HG03103 (cell line): ENCODE measurements at regions not wholly inside any gene's neighbourhood (a gene's known extent, or its start where the extent isn't known, plus 50 kb on each side); places are given as distances from the start of the nearest gene placed in this dataset.

Source experiments
- ATAC-seq: cut with Tn5 transposase; IDR thresholded peaks from one replicate; pipeline ENCODE4 v1.9.1; 2021; ENCODE audit warnings: low read depth; ENCODE audit not compliant: unreplicated experiment

GRCh38 chr18:24992491-24992890, 359.5 kb downstream of the ZNF521 start:
- ATAC-seq = no peak

DNA sequence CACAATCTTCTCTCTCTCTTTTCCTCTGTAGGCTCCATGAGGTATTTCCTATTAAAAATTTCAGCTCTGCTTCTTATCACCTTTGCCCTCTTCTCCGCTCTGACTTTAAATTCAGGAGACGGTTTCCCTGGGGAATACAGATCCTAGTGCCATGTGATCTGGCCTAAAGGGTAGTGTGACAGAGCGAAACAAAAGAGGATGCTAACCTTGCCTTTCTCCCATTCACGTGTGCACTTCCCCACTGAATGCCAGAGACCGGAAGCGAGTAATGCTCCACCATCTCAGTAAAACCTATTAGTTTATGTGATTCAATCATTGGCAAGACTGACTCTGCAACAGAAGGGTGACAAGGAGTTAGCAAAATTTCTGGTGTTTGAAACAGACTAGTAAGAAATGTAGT, 358.3 kb downstream of the ZNF521 start:
- no peak for ATAC-seq

GRCh38 chr18:24995056-24995455, 356.9 kb downstream of the ZNF521 start:
- no peak for ATAC-seq

DNA sequence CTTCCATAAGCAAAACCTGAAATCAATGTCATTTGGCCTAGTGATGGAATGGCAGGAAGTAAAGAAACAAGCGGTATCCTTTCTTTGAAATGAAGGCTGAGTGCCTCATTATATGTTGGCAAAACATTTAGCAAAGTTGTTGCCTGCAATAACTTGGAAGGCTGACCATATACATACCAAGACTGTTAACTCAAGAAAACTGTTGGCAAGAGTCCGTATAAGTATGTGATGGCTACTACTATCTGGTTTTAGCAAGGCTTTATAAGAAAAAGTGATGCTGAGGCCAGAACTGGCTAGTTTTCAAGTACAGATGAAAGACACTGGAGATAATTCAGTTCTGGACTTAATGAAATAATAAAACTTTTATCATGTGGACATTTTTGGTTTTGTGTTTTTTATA, 356.2 kb downstream of the ZNF521 start:
- no peak for ATAC-seq

DNA sequence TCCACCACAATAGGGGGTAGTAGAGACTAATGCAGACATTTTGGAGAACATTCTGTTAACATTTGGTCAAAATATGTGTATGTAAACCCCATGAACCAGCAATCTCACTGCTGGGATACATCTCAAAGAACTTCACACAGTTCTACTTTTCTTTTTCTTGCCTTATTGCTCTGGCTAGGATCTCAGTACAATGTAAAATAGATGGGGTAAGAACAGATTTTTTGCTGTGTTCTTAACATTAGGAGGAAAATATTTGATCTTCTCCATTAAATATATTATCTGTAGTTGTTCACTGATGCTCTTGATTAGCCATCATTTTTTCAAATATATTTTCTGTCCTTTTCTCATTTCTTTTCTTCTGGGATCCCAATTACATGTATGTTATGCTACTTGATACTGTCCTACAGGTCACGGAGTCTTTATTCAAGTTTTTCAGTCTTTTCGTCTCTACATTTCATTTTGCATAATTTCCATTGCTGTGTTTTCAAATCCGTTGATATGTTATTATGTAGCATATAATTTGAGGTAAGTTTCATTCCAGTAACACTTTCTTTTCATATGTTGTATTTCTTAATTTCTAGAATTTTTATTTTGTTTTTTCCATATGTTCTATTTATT, 352.2 kb downstream of the ZNF521 start:
- ATAC-seq = no peak

DNA sequence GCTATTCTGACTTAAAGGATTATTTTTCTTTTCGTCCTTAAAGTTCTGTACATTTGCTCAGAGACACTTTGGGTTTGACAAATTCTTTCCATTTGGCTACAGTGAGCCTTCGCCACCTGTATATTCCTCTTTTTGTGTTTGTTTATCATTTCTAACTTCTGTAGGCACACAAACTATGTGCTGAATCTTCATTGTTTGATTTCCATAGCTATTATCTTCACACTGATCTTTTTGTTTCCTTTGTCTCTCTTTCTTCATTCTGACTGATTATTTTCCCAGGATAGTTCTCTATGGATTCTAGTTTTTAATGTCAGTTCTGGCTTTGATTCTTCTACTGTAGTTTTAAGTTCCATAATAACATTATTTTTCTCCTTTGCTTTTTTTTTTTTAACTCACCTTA, 350.2 kb downstream of the ZNF521 start:
- no peak for ATAC-seq

DNA sequence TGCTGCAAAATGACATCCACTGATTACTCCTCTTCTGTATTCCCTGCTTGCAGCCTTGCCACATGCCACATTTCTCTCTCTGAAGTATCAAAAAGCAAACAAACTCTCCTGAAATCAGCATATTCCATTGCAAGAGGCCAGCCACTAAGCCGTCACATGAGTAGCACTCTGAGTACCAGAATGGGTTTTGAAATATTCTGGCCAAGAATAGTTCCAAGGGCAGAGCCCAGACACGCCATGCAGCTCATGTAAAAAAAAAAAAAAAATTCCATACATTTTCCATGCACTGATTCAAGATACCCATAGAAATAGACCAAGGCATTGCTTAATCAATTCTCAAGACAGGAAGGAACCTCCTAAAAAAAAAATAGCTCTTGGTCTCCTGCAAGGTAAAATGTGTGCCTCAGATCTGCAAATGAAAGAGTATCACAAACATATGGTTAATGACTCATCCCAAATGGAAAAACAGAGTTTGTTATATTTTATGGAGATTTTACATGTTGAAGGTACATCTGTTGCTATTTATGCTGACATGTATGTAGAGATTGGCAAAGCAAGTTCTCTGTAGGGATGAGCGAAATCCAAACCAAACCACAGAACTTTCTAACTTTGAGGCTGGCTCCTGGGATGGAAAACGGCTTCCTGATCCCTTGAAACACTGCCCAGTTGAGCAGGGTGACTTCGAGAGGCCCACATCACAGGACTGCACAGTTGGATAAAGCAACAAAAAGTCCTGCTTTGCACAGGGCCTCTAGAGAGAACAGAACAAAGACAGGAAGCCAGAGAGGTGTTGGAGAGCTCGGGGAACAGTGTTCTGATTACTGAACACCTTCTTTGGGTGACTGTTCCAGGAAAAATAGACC, 346.2 kb downstream of the ZNF521 start:
- ATAC-seq = no peak

DNA sequence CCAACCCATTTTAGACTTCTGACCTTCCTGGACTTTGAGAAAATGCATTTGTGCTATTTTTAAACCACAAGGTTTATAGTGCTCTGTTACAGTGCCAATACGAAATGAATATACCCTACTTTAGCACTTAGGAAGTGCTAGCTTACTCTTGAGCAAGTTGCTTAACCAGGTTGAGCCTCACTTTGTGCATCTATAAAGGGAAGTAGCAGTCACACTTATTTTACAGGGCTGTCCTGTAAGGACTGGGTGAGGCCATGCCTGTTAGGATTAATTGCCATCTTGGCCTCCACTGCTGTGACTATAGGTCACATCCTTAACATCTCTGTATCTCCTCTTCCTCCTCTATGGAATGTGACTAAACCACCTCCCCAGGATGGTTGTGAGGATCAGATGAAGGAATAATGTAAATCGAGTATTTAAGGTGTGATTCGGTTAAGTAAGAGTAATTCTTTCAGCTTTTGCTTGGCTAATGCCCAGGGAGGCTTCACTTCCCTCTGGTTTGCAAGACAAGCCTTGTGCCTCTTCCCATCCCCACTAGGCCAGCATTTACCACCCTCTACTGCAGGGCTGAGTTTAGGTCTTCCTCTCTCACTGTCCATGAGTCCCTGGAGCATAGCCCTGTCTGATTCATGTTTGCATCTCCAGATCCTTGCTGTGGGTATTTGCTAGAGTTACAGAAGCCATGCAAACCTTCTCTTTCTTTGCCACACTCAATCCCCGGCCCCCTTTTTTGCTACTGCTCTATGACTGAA, 341.2 kb downstream of the ZNF521 start:
- no peak for ATAC-seq
